Ovary (tissue), 3 donors: ENCODE measurements at regions not wholly inside any gene's neighbourhood (a gene's known extent, or its start where the extent isn't known, plus 50 kb on each side); places are given as distances from the start of the nearest gene placed in this dataset.
"Not testable (repeated sequence)": the region's sequence is repeated elsewhere in the genome, so short reads cannot be mapped to it uniquely, and the experiment has no call there.

Experiments used
- CTCF ChIP-seq, 3 donors: fragments of 450-650 bp in 2 of 3; fragments of 200-600 bp in 1 of 3; IDR thresholded peaks; one replicate each; pipeline versions ENCODE4 v1.5.1 to v1.8.0; 2016 to 2022; ENCODE audit warnings: antibody characterized with exemption in 3 of 3, mild to moderate bottlenecking in 1 of 3
- POLR2A ChIP-seq: fragments of 450-650 bp; IDR thresholded peaks from one replicate; pipeline ENCODE4 v1.6.1; 2017; ENCODE audit warnings: antibody characterized with exemption, mild to moderate bottlenecking, moderate library complexity
- donor health status: DM: no; HTN: no; CAD: no.

DNA sequence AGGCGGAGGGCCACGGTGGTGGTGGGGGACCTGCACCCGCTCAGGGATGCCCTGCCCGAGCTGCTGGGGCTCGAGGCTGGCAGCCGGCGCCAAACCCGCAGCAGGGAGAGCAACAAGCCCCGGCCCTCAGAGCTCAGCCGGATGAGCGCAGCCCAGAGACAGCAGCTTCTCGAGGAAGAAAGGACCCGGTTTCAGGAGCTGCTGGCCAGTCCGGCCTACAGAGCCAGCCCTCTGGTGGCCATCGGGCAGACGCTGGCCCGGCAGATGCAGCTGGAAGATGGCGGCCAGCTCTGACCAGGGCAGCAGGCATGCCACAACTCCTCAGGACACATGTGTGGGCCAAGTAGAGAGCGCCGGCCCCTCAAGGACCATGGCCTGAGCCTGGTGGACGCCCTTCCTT, 484.4 kb downstream of the TUBA3C start:
- TF ChIP-seq CTCF (IDR thresholded peaks at IDR 0.05); POLR2A: not testable (repeated sequence)
